ENCODE measurements at regions not wholly inside any gene's neighbourhood (a gene's known extent, or its start where the extent isn't known, plus 50 kb on each side); places are given as distances from the start of the nearest gene placed in this dataset.
A peak's percentile ranks its signal among the peaks of the same experiment; 100 is the strongest.
"Not testable (repeated sequence)": the region's sequence is repeated elsewhere in the genome, so short reads cannot be mapped to it uniquely, and the experiment has no call there.

GRCh38 chr7:45807832-45808231, 65.0 kb downstream of the CCDC201 start:
- not testable (repeated sequence) for DNase-seq (ENCODE audit: low spot score)

DNA sequence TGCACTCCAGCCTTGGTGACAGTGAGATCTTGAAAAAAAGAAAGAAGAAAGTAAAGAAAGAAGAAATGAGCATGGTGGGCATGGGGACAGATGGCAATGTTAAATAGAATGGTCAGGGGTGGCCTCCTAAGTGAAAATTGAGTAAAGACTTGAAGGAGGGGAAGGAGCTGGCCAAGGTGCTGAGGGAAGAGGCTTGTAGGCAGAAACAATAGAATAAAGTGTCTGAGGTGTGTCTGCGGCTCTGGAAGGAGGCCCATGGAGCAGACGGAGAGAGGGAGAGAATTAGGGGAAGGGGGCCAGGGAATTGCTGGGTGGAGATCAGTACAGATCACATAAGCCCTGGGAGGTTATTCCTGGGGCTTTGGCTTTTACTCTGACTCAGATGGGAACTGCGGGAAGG, 70.7 kb downstream of the CCDC201 start:
- DNase-seq (ENCODE audit: low spot score): not testable (repeated sequence)

- DNase-seq (ENCODE audit: low spot score): peak; percentile 38
These were observed 75.6 kb downstream of the CCDC201 start for GRCh38 chr7:45797264-45797663.

GRCh38 chr7:45789641-45790040, 83.2 kb downstream of the CCDC201 start:
- DNase-seq (ENCODE audit: low spot score): not testable (repeated sequence)

DNA sequence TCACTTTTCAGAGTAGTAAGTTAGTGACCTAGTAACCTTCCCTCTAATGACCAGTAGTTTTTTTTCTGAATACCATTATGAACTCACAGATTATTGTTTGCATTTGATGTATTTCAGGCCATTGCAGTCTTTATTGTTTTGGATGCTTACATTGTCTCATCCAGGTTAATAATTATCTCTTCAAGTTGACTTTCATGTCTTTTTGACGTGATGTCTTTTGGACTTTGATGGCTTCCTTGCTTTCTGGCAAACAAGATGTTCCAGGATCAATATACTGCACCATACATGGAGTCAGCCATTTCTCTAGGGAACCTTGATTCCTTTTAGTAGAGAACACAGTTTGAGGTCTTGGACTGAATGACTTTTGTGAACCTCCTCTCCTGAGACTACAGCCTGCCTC, 87.2 kb downstream of the CCDC201 start:
- not testable (repeated sequence) for DNase-seq (ENCODE audit: low spot score)

- DNase-seq (ENCODE audit: low spot score): not testable (repeated sequence)
These were observed 88.1 kb downstream of the CCDC201 start for GRCh38 chr7:45784775-45785174.
